T-helper 2 cell treated with Interferon-gamma antibody and Interleukin-4, amounts not matched to agents 5 μg/mL and 100 μg/mL, for 36 hours (primary cell): ENCODE measurements at regions not wholly inside any gene's neighbourhood (a gene's known extent, or its start where the extent isn't known, plus 50 kb on each side); places are given as distances from the start of the nearest gene placed in this dataset.
A peak's percentile ranks its signal among the peaks of the same experiment; 100 is the strongest.

ENCODE experiments used
- DNase-seq: peaks from one replicate; pipeline ENCODE4 v3.0.0; 2021; ENCODE audit warnings: low spot score
- H3K27ac Mint-ChIP-seq: one replicate; pipeline ENCODE4 v1.8.0; 2021; ENCODE audit warnings: mild to moderate bottlenecking, mixed read lengths
- H3K27me3 Mint-ChIP-seq: one replicate; pipeline ENCODE4 v1.8.0; 2021; ENCODE audit warnings: low read depth, mixed read lengths
- H3K36me3 Mint-ChIP-seq: one replicate; pipeline ENCODE4 v1.8.0; 2021; ENCODE audit warnings: low read depth, mixed read lengths
- H3K4me1 Mint-ChIP-seq: one replicate; pipeline ENCODE4 v1.8.0; 2021; ENCODE audit warnings: low read depth, mixed read lengths
- H3K4me3 Mint-ChIP-seq: one replicate; pipeline ENCODE4 v1.8.0; 2022; ENCODE audit warnings: mild to moderate bottlenecking, moderate library complexity, mixed read lengths
- H3K9me3 Mint-ChIP-seq: one replicate; pipeline ENCODE4 v1.8.0; 2021; ENCODE audit warnings: mixed read lengths

- no peaks in the 10 kb centered on the region for H3K4me1 Mint-ChIP-seq
- DNase-seq: no peak
- H3K36me3 Mint-ChIP-seq: no peaks in the 10 kb centered on the region
- no peak overlapping the region for H3K27ac Mint-ChIP-seq
- no peaks in the 10 kb centered on the region for H3K27me3 Mint-ChIP-seq
- no peaks in the 10 kb centered on the region for H3K9me3 Mint-ChIP-seq
- H3K4me3 Mint-ChIP-seq: no peak overlapping the region
These were observed 125.5 kb upstream of the SVIL start for GRCh38 chr10:29760138-29760900.

GRCh38 chr10:29757551-29758297 is 123.0 kb upstream of the SVIL start:
- H3K4me3 Mint-ChIP-seq: no peak overlapping the region
- peaks cover 11% of the 10 kb centered on the region for H3K27me3 Mint-ChIP-seq
- DNase-seq: no peak
- H3K27ac Mint-ChIP-seq: no peak overlapping the region
- H3K36me3 Mint-ChIP-seq: no peaks in the 10 kb centered on the region
- no peaks in the 10 kb centered on the region for H3K9me3 Mint-ChIP-seq
- no peaks in the 10 kb centered on the region for H3K4me1 Mint-ChIP-seq

- no peak overlapping the region for H3K27ac Mint-ChIP-seq
- H3K36me3 Mint-ChIP-seq: no peaks in the 10 kb centered on the region
- H3K4me3 Mint-ChIP-seq: no peak overlapping the region
- no peaks in the 10 kb centered on the region for H3K9me3 Mint-ChIP-seq
- H3K27me3 Mint-ChIP-seq: peaks cover 11% of the 10 kb centered on the region
- H3K4me1 Mint-ChIP-seq: no peaks in the 10 kb centered on the region
- no peak for DNase-seq
These were observed 121.7 kb upstream of the SVIL start for GRCh38 chr10:29756451-29756850.

- H3K27me3 Mint-ChIP-seq: peaks cover 15% of the 10 kb centered on the region
- no peak overlapping the region for H3K27ac Mint-ChIP-seq
These were observed 118.5 kb upstream of the SVIL start for GRCh38 chr10:29753283-29753682.

GRCh38 chr10:29751684-29752083 is 116.9 kb upstream of the SVIL start:
- H3K36me3 Mint-ChIP-seq: no peaks in the 10 kb centered on the region
- peaks cover 20% of the 10 kb centered on the region for H3K27me3 Mint-ChIP-seq
- H3K27ac Mint-ChIP-seq: no peak overlapping the region
- H3K4me1 Mint-ChIP-seq: no peaks in the 10 kb centered on the region
- H3K4me3 Mint-ChIP-seq: no peak overlapping the region
- no peaks in the 10 kb centered on the region for H3K9me3 Mint-ChIP-seq
- no peak for DNase-seq

More at GRCh38 chr10:29753283-29753682, 118.5 kb upstream of the SVIL start:
- no peak for DNase-seq
- Mint-ChIP-seq H3K36me3 (no peaks in the 10 kb centered on the region), H3K4me1 (no peaks in the 10 kb centered on the region), H3K9me3 (no peaks in the 10 kb centered on the region), H3K4me3 (no peak overlapping the region)

- Mint-ChIP-seq H3K27ac (no peak overlapping the region), H3K9me3 (no peaks in the 10 kb centered on the region), H3K4me3 (no peak overlapping the region), H3K27me3 (peaks cover 20% of the 10 kb centered on the region), H3K36me3 (no peaks in the 10 kb centered on the region), H3K4me1 (no peaks in the 10 kb centered on the region)
- no peak for DNase-seq
These were observed 116.5 kb upstream of the SVIL start for GRCh38 chr10:29751240-29751639.

GRCh38 chr10:29749150-29749549 is 114.4 kb upstream of the SVIL start:
- H3K4me3 Mint-ChIP-seq: no peak overlapping the region
- no peak for DNase-seq
- H3K36me3 Mint-ChIP-seq: no peaks in the 10 kb centered on the region
- H3K27me3 Mint-ChIP-seq: peaks cover 17% of the 10 kb centered on the region
- no peaks in the 10 kb centered on the region for H3K9me3 Mint-ChIP-seq
- H3K27ac Mint-ChIP-seq: no peak overlapping the region
- H3K4me1 Mint-ChIP-seq: no peaks in the 10 kb centered on the region

GRCh38 chr10:29748109-29748650 is 113.4 kb upstream of the SVIL start:
- no peak overlapping the region for H3K27ac Mint-ChIP-seq
- DNase-seq: no peak
- H3K27me3 Mint-ChIP-seq: peaks cover 12% of the 10 kb centered on the region
- H3K9me3 Mint-ChIP-seq: no peaks in the 10 kb centered on the region
- no peaks in the 10 kb centered on the region for H3K36me3 Mint-ChIP-seq
- no peaks in the 10 kb centered on the region for H3K4me1 Mint-ChIP-seq
- H3K4me3 Mint-ChIP-seq: no peak overlapping the region

- no peak for DNase-seq
- H3K4me3 Mint-ChIP-seq: no peak overlapping the region
- H3K36me3 Mint-ChIP-seq: no peaks in the 10 kb centered on the region
- H3K27me3 Mint-ChIP-seq: peaks cover 14% of the 10 kb centered on the region
- no peaks in the 10 kb centered on the region for H3K9me3 Mint-ChIP-seq
- no peak overlapping the region for H3K27ac Mint-ChIP-seq
- no peaks in the 10 kb centered on the region for H3K4me1 Mint-ChIP-seq
These were observed 111.5 kb upstream of the SVIL start for GRCh38 chr10:29746080-29746797.

GRCh38 chr10:29740981-29741545 is 106.3 kb upstream of the SVIL start:
- no peaks in the 10 kb centered on the region for H3K9me3 Mint-ChIP-seq
- no peak overlapping the region for H3K27ac Mint-ChIP-seq
- H3K4me1 Mint-ChIP-seq: no peaks in the 10 kb centered on the region
- peaks cover 34% of the 10 kb centered on the region for H3K27me3 Mint-ChIP-seq
- H3K36me3 Mint-ChIP-seq: no peaks in the 10 kb centered on the region
- no peak overlapping the region for H3K4me3 Mint-ChIP-seq
- no peak for DNase-seq

- no peaks in the 10 kb centered on the region for H3K36me3 Mint-ChIP-seq
- no peaks in the 10 kb centered on the region for H3K9me3 Mint-ChIP-seq
- DNase-seq: no peak
- peaks cover 7% of the 10 kb centered on the region for H3K4me1 Mint-ChIP-seq
- H3K27ac Mint-ChIP-seq: no peak overlapping the region
- H3K4me3 Mint-ChIP-seq: no peak overlapping the region
- H3K27me3 Mint-ChIP-seq: peaks cover 32% of the 10 kb centered on the region
These were observed 103.6 kb upstream of the SVIL start for GRCh38 chr10:29738341-29738740.

- H3K27ac Mint-ChIP-seq: no peak overlapping the region
- peak; percentile 29 for DNase-seq
- H3K27me3 Mint-ChIP-seq: peaks cover 33% of the 10 kb centered on the region
- no peaks in the 10 kb centered on the region for H3K9me3 Mint-ChIP-seq
- no peaks in the 10 kb centered on the region for H3K36me3 Mint-ChIP-seq
- peaks cover 7% of the 10 kb centered on the region for H3K4me1 Mint-ChIP-seq
- H3K4me3 Mint-ChIP-seq: peak overlapping the region; percentile 71
These were observed 102.4 kb upstream of the SVIL start for GRCh38 chr10:29737074-29737593.

GRCh38 chr10:29736366-29737073 is 101.7 kb upstream of the SVIL start:
- no peak for DNase-seq
- Mint-ChIP-seq H3K27me3 (peaks cover 32% of the 10 kb centered on the region), H3K27ac (no peak overlapping the region), H3K36me3 (no peaks in the 10 kb centered on the region), H3K4me3 (peak overlapping the region; percentile 74), H3K9me3 (no peaks in the 10 kb centered on the region), H3K4me1 (peaks cover 7% of the 10 kb centered on the region)
